IPS-15b (cell line): ENCODE measurements at regions not wholly inside any gene's neighbourhood (a gene's known extent, or its start where the extent isn't known, plus 50 kb on each side); places are given as distances from the start of the nearest gene placed in this dataset.

ENCODE experiments used
- H3K27me3 ChIP-seq: one replicate; pipeline ENCODE4 v1.6.1; 2013; ENCODE audit warnings: low read length; ENCODE audit not compliant: control insufficient read depth, insufficient read depth
- H3K36me3 ChIP-seq: one replicate; pipeline ENCODE4 v1.6.1; 2013; ENCODE audit warnings: low read length; ENCODE audit not compliant: control insufficient read depth, insufficient read depth
- H3K4me1 ChIP-seq: one replicate; pipeline ENCODE4 v1.6.1; 2013; ENCODE audit warnings: mild to moderate bottlenecking, low read length; ENCODE audit not compliant: control insufficient read depth, insufficient read depth
- H3K4me3 ChIP-seq: one replicate; pipeline ENCODE4 v1.5.1; 2013; ENCODE audit warnings: low read depth, low read length
- H3K9ac ChIP-seq: one replicate; pipeline ENCODE4 v1.6.1; 2013; ENCODE audit warnings: low read depth, mild to moderate bottlenecking, low read length
- H3K9me3 ChIP-seq: one replicate; pipeline ENCODE4 v1.6.1; 2013; ENCODE audit warnings: mild to moderate bottlenecking, low read length; ENCODE audit not compliant: control insufficient read depth, insufficient read depth

GRCh38 chr3:124556636-124557035 is 173.6 kb upstream of the UMPS start:
- no peaks in the 10 kb centered on the region for H3K36me3 ChIP-seq
- H3K27me3 ChIP-seq: no peaks in the 10 kb centered on the region
- H3K9ac ChIP-seq: no peak overlapping the region
- no peaks in the 10 kb centered on the region for H3K9me3 ChIP-seq
- H3K4me1 ChIP-seq: peaks cover 4% of the 10 kb centered on the region
- H3K4me3 ChIP-seq: no peak overlapping the region

- no peak overlapping the region for H3K9ac ChIP-seq
- peaks cover 4% of the 10 kb centered on the region for H3K4me1 ChIP-seq
- no peaks in the 10 kb centered on the region for H3K36me3 ChIP-seq
- no peaks in the 10 kb centered on the region for H3K27me3 ChIP-seq
- H3K4me3 ChIP-seq: no peak overlapping the region
- H3K9me3 ChIP-seq: no peaks in the 10 kb centered on the region
Observed at GRCh38 chr3:124557433-124558232, 172.6 kb upstream of the UMPS start.

DNA sequence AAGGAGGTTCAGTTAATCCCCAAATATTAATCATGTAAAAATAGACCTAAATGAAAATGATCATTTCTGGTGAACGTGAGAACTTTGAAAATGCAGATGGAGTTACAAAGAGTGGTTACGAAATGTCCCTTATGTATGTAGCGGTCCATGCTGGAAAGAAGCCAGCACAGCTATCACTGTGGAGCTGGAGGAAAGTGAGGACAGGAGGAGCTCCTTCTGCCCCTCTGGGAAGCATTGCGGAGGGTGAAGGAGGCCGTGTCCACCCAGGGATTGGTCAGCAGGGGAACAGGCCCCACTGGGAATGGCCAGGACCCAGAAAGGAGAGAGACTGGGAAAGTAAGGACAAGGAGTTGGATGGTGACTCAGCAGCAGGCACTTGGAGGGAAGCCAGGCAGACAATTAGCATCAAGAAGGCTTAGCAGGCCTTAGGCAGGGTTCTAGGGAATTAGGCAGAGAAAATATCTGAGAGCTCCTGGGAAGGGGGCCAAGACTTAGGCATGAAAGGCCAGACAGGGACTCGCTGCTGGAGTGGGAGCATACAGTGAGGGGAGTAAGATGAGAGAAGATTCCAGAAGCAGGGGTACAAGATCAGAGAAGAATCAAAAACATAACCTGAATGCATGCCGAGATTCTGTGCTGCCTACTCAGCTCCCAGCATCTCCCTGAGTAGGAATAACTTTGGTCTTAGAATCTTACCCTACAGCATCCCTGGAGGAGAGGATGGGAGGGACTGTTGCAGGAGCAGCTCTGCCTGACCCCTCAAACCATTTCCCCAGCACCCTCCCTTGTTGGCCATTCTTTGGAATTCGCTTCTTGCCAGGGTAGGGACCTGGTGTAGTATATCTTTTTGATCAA is 171.0 kb upstream of the UMPS start:
- Histone ChIP-seq H3K9ac (no peak overlapping the region), H3K4me3 (no peak overlapping the region), H3K36me3 (no peaks in the 10 kb centered on the region), H3K4me1 (peaks cover 4% of the 10 kb centered on the region), H3K27me3 (no peaks in the 10 kb centered on the region), H3K9me3 (no peaks in the 10 kb centered on the region)

- Histone ChIP-seq H3K9me3 (no peaks in the 10 kb centered on the region), H3K4me1 (peaks cover 4% of the 10 kb centered on the region), H3K4me3 (no peak overlapping the region), H3K36me3 (no peaks in the 10 kb centered on the region), H3K9ac (no peak overlapping the region), H3K27me3 (peaks cover under 1% of the 10 kb centered on the region)
Observed at GRCh38 chr3:124559846-124560574, 170.2 kb upstream of the UMPS start.

DNA sequence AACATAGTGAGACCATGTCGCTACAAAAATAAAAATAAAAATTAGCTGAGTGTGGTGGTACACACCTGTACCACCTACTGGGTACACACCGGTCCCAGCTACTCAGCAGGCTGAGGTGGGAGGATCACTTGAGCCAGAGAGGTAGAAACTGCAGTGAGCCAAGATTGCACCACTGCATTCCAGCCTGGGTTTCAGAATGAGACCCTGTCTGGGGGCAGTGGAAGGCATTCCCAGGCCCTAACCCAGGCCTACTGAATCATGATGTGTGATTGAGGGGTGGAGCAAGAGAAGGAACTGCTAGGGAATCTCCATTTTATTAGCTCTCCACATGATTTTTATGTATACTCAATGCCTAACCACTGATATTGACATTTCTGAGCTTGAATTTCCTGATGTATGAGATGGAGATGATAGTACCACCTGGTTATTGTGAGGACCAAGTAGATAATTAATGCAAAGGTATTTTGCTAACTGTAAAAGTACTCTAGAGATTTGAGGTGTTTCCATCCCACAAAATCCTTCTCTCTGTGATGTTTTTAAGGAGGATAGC is 169.5 kb upstream of the UMPS start:
- Histone ChIP-seq H3K4me3 (no peak overlapping the region), H3K4me1 (peaks cover 7% of the 10 kb centered on the region), H3K36me3 (no peaks in the 10 kb centered on the region), H3K9me3 (no peaks in the 10 kb centered on the region), H3K27me3 (peaks cover 6% of the 10 kb centered on the region), H3K9ac (no peak overlapping the region)

- Histone ChIP-seq H3K36me3 (no peaks in the 10 kb centered on the region), H3K4me1 (peaks cover 7% of the 10 kb centered on the region), H3K4me3 (no peak overlapping the region), H3K9me3 (no peaks in the 10 kb centered on the region), H3K27me3 (peaks cover 6% of the 10 kb centered on the region), H3K9ac (no peak overlapping the region)
Observed at GRCh38 chr3:124562769-124563168, 167.5 kb upstream of the UMPS start.

- no peak overlapping the region for H3K4me3 ChIP-seq
- H3K36me3 ChIP-seq: no peaks in the 10 kb centered on the region
- H3K9ac ChIP-seq: no peak overlapping the region
- peaks cover 7% of the 10 kb centered on the region for H3K4me1 ChIP-seq
- no peaks in the 10 kb centered on the region for H3K9me3 ChIP-seq
- peaks cover 6% of the 10 kb centered on the region for H3K27me3 ChIP-seq
Observed at GRCh38 chr3:124563376-124563775, 166.9 kb upstream of the UMPS start.

GRCh38 chr3:124565013-124565412 is 165.2 kb upstream of the UMPS start:
- no peak overlapping the region for H3K9ac ChIP-seq
- H3K9me3 ChIP-seq: no peaks in the 10 kb centered on the region
- no peak overlapping the region for H3K4me3 ChIP-seq
- H3K27me3 ChIP-seq: peaks cover 6% of the 10 kb centered on the region
- no peaks in the 10 kb centered on the region for H3K36me3 ChIP-seq
- H3K4me1 ChIP-seq: peaks cover 3% of the 10 kb centered on the region

DNA sequence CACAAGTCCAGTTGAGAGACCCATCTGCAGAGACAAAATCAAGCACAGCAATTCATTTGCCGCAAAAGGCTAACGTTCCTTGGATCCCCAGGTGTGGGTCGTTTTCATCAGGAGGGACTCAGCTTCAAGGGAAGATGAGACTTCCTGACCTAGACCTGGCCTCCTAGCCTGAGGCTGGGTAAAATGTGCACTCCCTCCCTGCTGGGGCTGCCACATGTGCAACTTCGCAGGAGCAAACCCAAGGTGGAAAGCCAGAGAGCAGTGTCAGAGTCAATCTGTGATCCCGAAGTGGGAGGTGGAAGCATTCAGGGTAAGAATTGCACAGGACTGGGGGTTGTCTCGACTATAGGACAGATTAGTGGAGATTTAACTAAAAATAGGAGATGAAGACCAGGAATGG is 164.7 kb upstream of the UMPS start:
- Histone ChIP-seq H3K9me3 (no peaks in the 10 kb centered on the region), H3K36me3 (no peaks in the 10 kb centered on the region), H3K4me3 (no peak overlapping the region), H3K27me3 (peaks cover 6% of the 10 kb centered on the region), H3K9ac (no peak overlapping the region), H3K4me1 (peaks cover 3% of the 10 kb centered on the region)

- Histone ChIP-seq H3K4me3 (no peak overlapping the region), H3K36me3 (no peaks in the 10 kb centered on the region), H3K9ac (no peak overlapping the region), H3K9me3 (no peaks in the 10 kb centered on the region), H3K4me1 (peaks cover 3% of the 10 kb centered on the region), H3K27me3 (peaks cover 6% of the 10 kb centered on the region)
Observed at GRCh38 chr3:124566701-124567100, 163.6 kb upstream of the UMPS start.

- H3K9me3 ChIP-seq: no peaks in the 10 kb centered on the region
- no peaks in the 10 kb centered on the region for H3K36me3 ChIP-seq
- H3K9ac ChIP-seq: no peak overlapping the region
- H3K27me3 ChIP-seq: peaks cover 6% of the 10 kb centered on the region
- no peak overlapping the region for H3K4me3 ChIP-seq
- H3K4me1 ChIP-seq: peaks cover 3% of the 10 kb centered on the region
Observed at GRCh38 chr3:124567179-124567578, 163.1 kb upstream of the UMPS start.
